HG03139 (cell line): ENCODE measurements at regions not wholly inside any gene's neighbourhood (a gene's known extent, or its start where the extent isn't known, plus 50 kb on each side); places are given as distances from the start of the nearest gene placed in this dataset.
"Not testable (repeated sequence)": the region's sequence is repeated elsewhere in the genome, so short reads cannot be mapped to it uniquely, and the experiment has no call there.

Source experiments
- ATAC-seq: cut with Tn5 transposase; IDR thresholded peaks from one replicate; pipeline ENCODE4 v1.9.1; 2021; ENCODE audit not compliant: unreplicated experiment

- no peak for ATAC-seq
These were observed 1250.3 kb downstream of the REEP3 start for GRCh38 chr10:64771253-64772050.

GRCh38 chr10:64773357-64773756 lies 1252.2 kb downstream of the REEP3 start:
- ATAC-seq = no peak

DNA sequence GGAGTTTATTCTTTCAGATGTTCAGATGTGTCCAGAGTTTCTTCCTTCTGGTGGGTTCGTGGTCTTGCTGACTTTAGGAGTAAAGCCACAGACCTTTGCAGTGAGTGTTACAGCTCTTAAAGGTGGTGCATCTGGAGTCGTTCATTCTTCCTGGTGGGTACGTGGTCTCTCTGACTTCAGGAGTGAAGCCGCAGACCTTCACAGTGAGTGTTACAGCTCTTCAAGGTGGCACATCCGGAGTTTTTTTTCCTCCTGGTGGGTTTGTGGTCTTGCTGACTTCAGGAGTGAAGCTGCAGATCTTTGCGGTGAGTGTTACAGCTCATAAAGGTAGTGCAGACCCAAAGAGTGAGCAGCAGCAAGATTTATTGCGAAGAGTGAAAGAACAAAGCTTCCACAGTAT lies 1263.2 kb downstream of the REEP3 start:
- not testable (repeated sequence) for ATAC-seq

GRCh38 chr10:64785816-64786215 lies 1264.6 kb downstream of the REEP3 start:
- no peak for ATAC-seq

DNA sequence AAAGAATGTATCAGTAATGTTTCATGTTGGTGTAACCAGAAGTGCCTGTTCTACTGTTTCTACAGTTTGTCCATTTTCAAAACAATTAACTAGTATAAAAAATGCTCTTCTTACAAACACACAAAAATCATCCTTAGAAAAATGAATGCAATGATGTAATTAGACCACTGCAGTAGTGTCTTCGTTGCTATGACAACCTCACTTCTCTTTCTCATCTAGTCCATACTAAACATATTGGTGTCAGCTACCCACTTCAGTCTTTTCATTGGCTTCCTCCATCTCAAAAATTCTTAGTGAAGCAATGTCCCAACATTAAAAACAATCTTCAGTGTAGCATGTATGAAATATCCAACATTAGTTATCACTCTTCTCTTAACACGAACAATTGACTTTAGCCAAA lies 1265.8 kb downstream of the REEP3 start:
- ATAC-seq = no peak

DNA sequence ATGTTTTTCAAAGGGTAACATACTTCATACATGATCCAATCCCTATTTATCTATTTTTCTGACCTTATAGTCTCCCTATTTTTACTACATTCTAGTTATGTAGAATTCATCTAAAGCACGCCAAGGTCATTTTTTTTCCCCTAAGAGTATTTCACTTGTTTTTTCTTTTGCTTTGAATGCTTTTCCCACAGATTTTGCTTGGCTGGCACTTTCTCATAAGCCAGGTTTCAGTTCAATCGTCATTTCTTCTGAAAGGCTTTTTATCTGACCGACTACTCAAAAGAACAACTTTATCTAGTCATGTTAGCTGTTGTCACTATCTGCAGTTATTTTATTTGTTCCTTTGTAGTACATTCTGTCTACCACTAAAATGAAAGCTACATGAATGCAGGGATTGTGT lies 1274.6 kb downstream of the REEP3 start:
- ATAC-seq = no peak

DNA sequence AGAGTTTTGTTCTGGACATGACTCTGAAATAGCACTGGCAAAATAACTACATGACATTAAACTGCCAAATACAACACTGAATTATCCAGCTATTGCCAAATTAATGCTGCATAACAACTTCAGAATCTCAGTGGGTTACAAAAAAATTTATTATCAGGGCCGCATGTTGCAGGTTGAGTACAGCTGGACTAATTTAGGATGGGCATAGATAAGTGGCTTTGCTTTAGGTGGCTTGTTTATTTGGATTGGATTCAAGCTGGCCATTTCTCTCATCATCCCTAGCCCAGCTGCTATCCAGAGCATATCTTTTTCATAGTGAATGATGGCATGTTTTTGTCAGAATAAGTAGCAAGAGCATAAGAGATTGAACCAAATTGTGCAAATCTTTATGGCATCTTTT lies 1277.1 kb downstream of the REEP3 start:
- ATAC-seq = no peak

DNA sequence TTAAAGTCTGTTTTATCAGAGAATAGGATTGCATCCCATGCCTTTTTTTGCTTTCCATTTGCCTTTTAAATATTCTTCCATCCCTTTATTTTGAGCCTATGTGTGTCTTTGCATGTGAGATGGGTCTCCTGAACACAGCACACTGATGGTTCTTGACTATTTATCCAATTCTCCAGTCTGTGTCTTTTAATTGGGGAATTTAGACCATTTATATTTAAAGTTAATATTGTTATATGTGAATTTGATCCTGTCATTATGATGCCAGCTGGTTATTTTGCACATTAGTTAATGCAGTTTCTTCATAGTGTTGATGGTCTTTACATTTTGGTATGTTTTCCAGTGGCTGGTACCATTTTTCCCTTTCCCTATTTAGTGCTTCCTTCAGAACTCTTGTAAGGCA lies 1287.0 kb downstream of the REEP3 start:
- not testable (repeated sequence) for ATAC-seq

- not testable (repeated sequence) for ATAC-seq
These were observed 1288.8 kb downstream of the REEP3 start for GRCh38 chr10:64810046-64810445.

- ATAC-seq = no peak
These were observed 1292.2 kb downstream of the REEP3 start for GRCh38 chr10:64813391-64813790.

DNA sequence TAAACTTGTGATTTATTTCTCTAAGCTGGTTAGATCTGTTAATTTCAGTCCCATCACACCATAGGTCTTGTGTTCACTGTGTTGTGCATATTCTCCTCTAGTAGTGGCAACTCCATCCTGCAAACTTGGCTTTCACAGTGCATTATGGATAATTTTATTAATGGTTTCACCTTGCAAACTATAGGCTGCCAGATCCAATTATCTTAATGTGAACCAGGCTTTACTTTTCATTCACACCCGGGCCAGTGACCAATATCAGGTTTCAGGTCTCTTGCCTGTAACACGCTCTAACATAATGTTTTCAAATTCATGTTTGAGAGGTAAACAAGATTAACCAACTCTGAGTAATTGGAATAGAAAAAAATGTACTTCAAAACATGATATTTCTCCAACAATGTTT lies 1293.0 kb downstream of the REEP3 start:
- no peak for ATAC-seq

DNA sequence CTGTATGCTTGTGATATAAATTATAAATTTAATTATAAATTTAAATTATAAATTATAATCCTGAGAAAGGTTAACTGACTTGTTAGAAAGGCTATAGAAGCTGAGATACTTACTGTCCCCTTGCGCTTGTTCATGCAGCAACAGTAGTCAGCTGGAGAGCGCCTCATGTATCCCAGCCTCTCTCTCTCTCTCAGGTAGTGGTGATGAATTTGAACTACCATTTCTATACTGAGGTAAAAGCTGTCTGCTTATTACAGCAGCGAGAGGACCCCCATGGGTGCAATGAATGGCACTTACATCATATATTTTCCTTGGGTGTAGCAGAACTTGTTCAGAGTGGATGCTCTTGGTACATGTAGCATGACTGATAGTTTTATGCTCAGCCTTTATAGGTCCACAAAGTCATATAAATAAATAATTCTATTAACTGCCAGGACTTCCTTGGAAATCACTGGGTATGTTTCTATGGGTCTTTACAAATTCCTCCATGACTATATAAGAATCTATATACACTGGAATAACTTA lies 1308.7 kb downstream of the REEP3 start:
- no peak for ATAC-seq

DNA sequence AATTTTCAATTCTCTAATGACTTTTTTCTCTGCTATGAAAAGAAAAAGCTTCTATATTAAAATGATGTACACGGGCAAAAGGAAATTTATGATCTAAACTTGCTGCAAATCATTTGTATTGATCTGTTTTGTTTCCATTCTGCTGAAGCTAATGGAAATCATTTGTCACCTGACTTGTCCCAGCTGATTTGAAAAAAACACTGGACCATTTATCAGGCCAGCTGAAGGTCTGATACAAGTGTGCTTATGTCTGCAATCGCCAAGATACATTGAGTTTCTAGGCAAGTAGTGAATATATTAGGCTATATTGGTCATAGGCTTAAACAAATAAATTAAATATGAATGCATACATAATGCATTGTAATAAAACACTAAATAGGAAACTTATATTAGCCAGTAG lies 1309.7 kb downstream of the REEP3 start:
- ATAC-seq = no peak

GRCh38 chr10:64840341-64840740 lies 1319.1 kb downstream of the REEP3 start:
- ATAC-seq = no peak

DNA sequence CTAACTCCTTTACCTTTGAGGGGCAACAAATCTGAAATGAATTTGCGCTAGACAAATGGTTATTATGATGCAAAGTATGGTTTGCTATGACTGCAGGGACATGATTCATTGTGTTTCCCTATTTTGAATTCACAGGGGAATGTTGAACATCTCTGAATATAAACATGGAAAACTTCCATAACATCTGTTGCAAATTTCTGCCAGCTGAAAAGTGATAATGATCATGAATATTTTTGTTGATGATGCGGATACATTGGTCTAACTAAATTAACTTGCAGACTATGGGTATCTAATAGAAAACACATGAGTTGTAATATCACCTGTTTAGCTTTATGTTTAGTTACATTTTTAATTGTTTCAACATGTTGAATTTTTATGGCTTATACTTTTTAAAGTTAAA lies 1325.5 kb downstream of the REEP3 start:
- ATAC-seq = no peak

GRCh38 chr10:64855941-64856340 lies 1334.7 kb downstream of the REEP3 start:
- no peak for ATAC-seq

DNA sequence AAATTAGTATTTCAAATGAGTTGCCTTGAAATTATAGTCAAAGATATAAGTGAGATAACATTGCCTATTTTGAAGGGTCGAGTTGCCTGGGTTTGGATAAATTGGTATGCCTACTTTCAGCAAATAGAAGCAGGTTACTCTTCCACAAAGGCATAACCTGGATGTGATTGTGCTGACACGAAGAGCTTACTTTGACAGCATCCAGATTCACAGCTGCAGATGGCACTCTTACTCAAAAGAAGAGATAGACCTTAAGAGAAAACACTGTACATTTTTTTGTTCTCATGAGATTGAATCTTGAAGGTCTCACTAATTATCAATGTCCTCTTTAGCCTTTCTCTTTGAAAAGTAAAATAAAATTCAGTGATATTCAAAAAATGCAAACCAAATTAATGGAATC lies 1338.7 kb downstream of the REEP3 start:
- no peak for ATAC-seq

GRCh38 chr10:64863836-64864235 lies 1342.6 kb downstream of the REEP3 start:
- no peak for ATAC-seq

DNA sequence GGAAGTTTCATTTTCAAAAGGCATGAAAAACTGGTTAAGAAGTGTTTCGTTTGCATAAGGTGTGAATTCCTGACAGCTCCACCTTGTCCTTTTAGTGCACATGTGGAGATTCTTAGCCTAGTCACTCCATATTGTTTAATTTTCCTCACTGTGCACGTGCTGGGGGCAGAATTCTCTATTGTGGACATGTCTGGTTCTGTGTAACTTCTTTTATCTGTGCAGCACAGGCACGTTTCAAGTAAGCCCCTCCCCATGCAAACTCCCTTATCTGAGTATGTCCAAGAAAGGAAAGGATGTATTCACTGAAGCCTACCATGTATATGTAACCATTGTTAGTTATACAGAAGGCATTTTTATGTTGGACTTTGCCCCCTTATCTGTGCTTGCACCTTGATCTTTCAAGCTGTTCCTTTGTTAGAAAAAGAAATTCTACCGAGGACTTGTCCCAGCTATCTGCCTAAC lies 1346.3 kb downstream of the REEP3 start:
- ATAC-seq = no peak

DNA sequence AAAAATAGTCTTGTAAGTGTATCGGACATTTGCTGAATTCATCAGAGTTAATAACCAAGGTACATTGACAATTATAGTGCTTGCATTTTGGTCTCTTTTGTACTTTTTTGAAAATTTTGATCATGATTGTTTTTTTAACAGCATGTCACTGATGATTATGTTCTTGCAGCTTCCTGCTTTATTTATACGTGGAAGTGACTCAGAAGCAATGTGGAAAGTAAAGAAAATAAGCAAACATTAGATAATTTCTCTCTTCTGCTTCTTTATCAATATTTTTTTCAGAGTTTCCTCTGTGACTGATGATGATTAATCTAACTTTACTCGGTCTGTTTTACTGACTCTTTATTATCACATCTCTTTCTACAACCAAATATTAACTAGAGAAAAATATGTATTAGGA lies 1351.9 kb downstream of the REEP3 start:
- no peak for ATAC-seq

DNA sequence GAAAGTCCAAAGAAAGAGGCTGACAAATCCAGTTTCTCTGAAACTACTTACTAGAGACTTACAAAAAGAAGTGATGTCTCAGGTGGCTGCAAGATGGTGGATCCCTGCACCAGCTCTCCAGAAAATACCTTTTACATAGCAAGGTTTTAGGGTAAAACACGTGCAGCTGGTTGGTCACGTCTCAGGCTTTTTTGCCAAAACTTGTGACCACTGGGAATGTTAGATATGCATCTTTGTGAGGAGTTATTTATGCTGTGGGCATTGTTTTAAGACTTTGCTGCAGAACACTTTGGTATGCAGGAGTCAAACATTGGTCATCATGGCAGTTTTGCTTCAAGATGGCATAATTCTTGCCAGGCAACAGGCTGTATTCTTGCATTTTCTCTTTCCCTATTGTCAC lies 1352.8 kb downstream of the REEP3 start:
- no peak for ATAC-seq

- no peak for ATAC-seq
These were observed 1359.3 kb downstream of the REEP3 start for GRCh38 chr10:64880546-64880945.

- ATAC-seq = no peak
These were observed 1360.1 kb downstream of the REEP3 start for GRCh38 chr10:64881257-64881656.
